ENCODE measurements at regions not wholly inside any gene's neighbourhood (a gene's known extent, or its start where the extent isn't known, plus 50 kb on each side); places are given as distances from the start of the nearest gene placed in this dataset.
"Not testable (repeated sequence)": the region's sequence is repeated elsewhere in the genome, so short reads cannot be mapped to it uniquely, and the experiment has no call there.

DNA sequence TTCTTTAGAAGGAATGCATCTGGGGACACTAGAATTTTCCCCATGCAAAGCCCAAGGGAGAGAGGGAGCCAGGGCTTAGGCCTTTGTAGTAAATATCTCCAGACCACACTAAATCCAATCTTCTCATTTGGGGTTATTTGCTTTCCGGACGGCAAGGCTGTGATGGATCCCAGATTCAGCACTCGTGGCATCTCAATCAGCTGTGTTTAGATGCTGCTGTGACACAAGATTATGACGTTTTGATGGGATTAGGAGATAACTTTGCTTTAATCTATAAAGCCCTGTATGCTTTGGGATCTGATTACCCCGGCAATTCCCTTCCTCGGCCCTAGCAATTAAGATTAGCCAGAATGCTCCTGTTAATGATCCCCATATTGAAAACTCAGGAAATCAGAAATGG is 686.7 kb upstream of the TBX3 start:
- TF ChIP-seq SP1 (IDR thresholded peaks at IDR 0.05) (no peak), HDGF (IDR thresholded peaks at IDR 0.05; ENCODE audit: borderline replicate concordance) (no peak), TARDBP (IDR thresholded peaks at IDR 0.05) (no peak), ARNT (IDR thresholded peaks at IDR 0.05) (no peak), NFRKB (IDR thresholded peaks at IDR 0.05) (no peak), FOXK2 (IDR thresholded peaks at IDR 0.05) (no peak), CTBP1 (IDR thresholded peaks at IDR 0.05; ENCODE audit: borderline replicate concordance) (no peak), FOXA1 (IDR thresholded peaks at IDR 0.05) (no peak), L3MBTL2 (conservative IDR thresholded peaks at IDR 0.05) (no peak), ELF4 (IDR thresholded peaks at IDR 0.05) (no peak), BHLHE40 (IDR thresholded peaks at IDR 0.05; ENCODE audit: borderline replicate concordance) (no peak), PKNOX1 (IDR thresholded peaks at IDR 0.05) (no peak), SUZ12 (IDR thresholded peaks at IDR 0.05) (no peak), ZNF384 (IDR thresholded peaks at IDR 0.05) (no peak), LEF1 (IDR thresholded peaks at IDR 0.05; ENCODE audit: borderline replicate concordance) (no peak)
- ChIA-PET POLR2A (no interaction called here), CTCF (no interaction called here)
- DNase-seq (ENCODE audit: extremely low spot score): no peak

GRCh38 chr12:115370207-115370606 is 686.2 kb upstream of the TBX3 start:
- TF ChIP-seq HDGF (IDR thresholded peaks at IDR 0.05; ENCODE audit: borderline replicate concordance): no peak
- TF ChIP-seq CTBP1 (IDR thresholded peaks at IDR 0.05; ENCODE audit: borderline replicate concordance): no peak
- TF ChIP-seq L3MBTL2 (conservative IDR thresholded peaks at IDR 0.05): no peak
- ChIA-PET POLR2A (no interaction called here), CTCF (no interaction called here)

DNA sequence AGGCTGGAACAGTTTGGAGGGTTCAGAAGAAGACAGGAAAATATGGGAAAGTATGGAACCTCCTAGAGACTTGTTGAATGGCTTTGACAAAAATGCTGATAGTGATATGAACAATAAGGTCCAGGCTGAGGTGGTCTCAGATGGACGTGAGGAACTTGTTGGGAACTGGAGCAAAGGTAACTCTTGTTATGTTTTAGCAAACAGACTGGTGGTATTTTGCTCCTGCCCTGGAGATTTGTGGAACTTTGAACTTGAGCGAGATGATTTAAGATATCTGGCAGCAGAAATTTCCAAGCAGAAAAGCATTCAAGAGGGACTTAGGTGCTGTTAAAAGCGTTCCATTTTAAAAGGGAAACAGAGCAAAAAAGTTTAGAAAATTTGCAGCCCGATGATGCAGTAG is 682.3 kb upstream of the TBX3 start:
- POLR2A ChIA-PET; CTCF ChIA-PET; DNase-seq (ENCODE audit: extremely low spot score): not testable (repeated sequence)

More at GRCh38 chr12:115370207-115370606, 686.2 kb upstream of the TBX3 start:
- no peak for DNase-seq (ENCODE audit: extremely low spot score)

GRCh38 chr12:115365765-115366164 is 681.8 kb upstream of the TBX3 start:
- DNase-seq (ENCODE audit: extremely low spot score); POLR2A ChIA-PET: not testable (repeated sequence)
- CTCF ChIA-PET: interaction anchor here (0.6 kb wide), 1 partner anchor 9 kb away, joined by 3 read pairs; no protein-coding TSS in a partner anchor

DNA sequence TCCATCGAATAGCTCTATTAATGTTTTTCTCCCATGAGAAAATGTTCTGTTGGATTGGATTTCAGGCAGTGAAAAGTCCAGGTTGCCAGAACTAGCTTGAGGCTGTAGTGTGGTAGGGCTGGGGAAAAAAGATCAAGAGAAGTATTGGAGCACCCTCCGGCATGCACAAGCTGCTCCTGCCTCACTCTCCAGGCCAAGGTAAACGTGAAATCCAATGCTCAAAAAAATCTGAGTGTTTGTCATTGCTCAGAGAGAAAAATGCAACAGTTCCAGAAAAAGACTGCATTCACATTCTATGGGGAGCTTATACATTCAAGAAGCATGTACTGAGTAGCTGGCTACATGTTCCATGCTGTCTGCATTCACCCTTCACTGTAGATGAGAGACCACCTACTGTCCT is 680.9 kb upstream of the TBX3 start:
- POLR2A ChIA-PET: no interaction called here
- TF ChIP-seq PKNOX1 (IDR thresholded peaks at IDR 0.05) (no peak), ARNT (IDR thresholded peaks at IDR 0.05) (no peak), CTBP1 (IDR thresholded peaks at IDR 0.05; ENCODE audit: borderline replicate concordance) (no peak), L3MBTL2 (conservative IDR thresholded peaks at IDR 0.05) (no peak), FOXM1 (IDR thresholded peaks at IDR 0.05; ENCODE audit: borderline replicate concordance) (no peak), LEF1 (IDR thresholded peaks at IDR 0.05; ENCODE audit: borderline replicate concordance) (no peak), HDGF (IDR thresholded peaks at IDR 0.05; ENCODE audit: borderline replicate concordance) (no peak), TARDBP (IDR thresholded peaks at IDR 0.05) (no peak), FOXA1 (IDR thresholded peaks at IDR 0.05) (no peak), ELF4 (IDR thresholded peaks at IDR 0.05) (no peak), SP1 (IDR thresholded peaks at IDR 0.05) (no peak), FOXK2 (IDR thresholded peaks at IDR 0.05) (no peak), ZNF384 (IDR thresholded peaks at IDR 0.05) (no peak), NFRKB (IDR thresholded peaks at IDR 0.05) (no peak), BHLHE40 (IDR thresholded peaks at IDR 0.05; ENCODE audit: borderline replicate concordance) (no peak)
- DNase-seq (ENCODE audit: extremely low spot score): no peak
- CTCF ChIA-PET: interaction anchor here (0.6 kb wide), 1 partner anchor 1042 kb away, joined by 3 read pairs; no protein-coding TSS in a partner anchor

GRCh38 chr12:115362339-115362976 is 678.5 kb upstream of the TBX3 start:
- TF ChIP-seq FOXK2 (IDR thresholded peaks at IDR 0.05) (no peak), SP1 (IDR thresholded peaks at IDR 0.05) (no peak), TARDBP (IDR thresholded peaks at IDR 0.05) (no peak), HDGF (IDR thresholded peaks at IDR 0.05; ENCODE audit: borderline replicate concordance) (no peak)
- ChIA-PET CTCF (no interaction called here), POLR2A (no interaction called here)
- no peak for DNase-seq (ENCODE audit: extremely low spot score)

DNA sequence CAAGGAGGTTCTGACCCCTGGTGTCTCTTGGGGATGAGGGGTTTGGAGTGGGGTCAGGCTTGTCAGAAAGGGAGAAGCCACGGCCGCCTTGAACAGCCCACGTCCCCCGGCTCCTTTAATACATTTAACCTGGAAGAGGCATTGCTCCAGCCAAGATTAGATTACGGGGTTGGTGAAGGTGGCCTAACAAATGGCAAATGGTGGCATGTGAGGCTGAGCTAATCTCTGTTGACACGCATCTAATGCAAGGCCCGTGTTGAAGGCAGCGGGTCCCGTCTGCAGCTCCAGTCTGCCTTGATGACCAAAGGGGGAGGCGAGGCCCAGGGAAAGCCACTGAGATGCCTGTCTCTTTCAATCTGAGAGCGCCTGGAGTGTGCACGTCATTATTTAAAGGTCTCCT is 673.7 kb upstream of the TBX3 start:
- POLR2A ChIA-PET: no interaction called here
- CTCF ChIA-PET: no interaction called here
- no peak for DNase-seq (ENCODE audit: extremely low spot score)
- TF ChIP-seq ZNF384 (IDR thresholded peaks at IDR 0.05) (no peak), CTBP1 (IDR thresholded peaks at IDR 0.05; ENCODE audit: borderline replicate concordance) (no peak), NFRKB (IDR thresholded peaks at IDR 0.05) (no peak), ARNT (IDR thresholded peaks at IDR 0.05) (no peak), TARDBP (IDR thresholded peaks at IDR 0.05) (no peak), L3MBTL2 (conservative IDR thresholded peaks at IDR 0.05) (no peak), ELF4 (IDR thresholded peaks at IDR 0.05) (no peak), BHLHE40 (IDR thresholded peaks at IDR 0.05; ENCODE audit: borderline replicate concordance) (no peak), FOXM1 (IDR thresholded peaks at IDR 0.05; ENCODE audit: borderline replicate concordance) (no peak), SUZ12 (IDR thresholded peaks at IDR 0.05) (no peak), HDGF (IDR thresholded peaks at IDR 0.05; ENCODE audit: borderline replicate concordance) (no peak), FOXA1 (IDR thresholded peaks at IDR 0.05) (no peak), LEF1 (IDR thresholded peaks at IDR 0.05; ENCODE audit: borderline replicate concordance) (no peak), SP1 (IDR thresholded peaks at IDR 0.05) (no peak)

- POLR2A ChIA-PET: no interaction called here
- CTCF ChIA-PET: no interaction called here
- no peak for TF ChIP-seq HDGF (IDR thresholded peaks at IDR 0.05; ENCODE audit: borderline replicate concordance)
- no peak for TF ChIP-seq FOXM1 (IDR thresholded peaks at IDR 0.05; ENCODE audit: borderline replicate concordance)
- no peak for TF ChIP-seq PKNOX1 (IDR thresholded peaks at IDR 0.05)
- no peak for TF ChIP-seq LEF1 (IDR thresholded peaks at IDR 0.05; ENCODE audit: borderline replicate concordance)
- no peak for TF ChIP-seq ZNF384 (IDR thresholded peaks at IDR 0.05)
- no peak for TF ChIP-seq CTBP1 (IDR thresholded peaks at IDR 0.05; ENCODE audit: borderline replicate concordance)
- TF ChIP-seq NFRKB (IDR thresholded peaks at IDR 0.05): no peak
- no peak for TF ChIP-seq L3MBTL2 (conservative IDR thresholded peaks at IDR 0.05)
- no peak for TF ChIP-seq TARDBP (IDR thresholded peaks at IDR 0.05)
- TF ChIP-seq ELF4 (IDR thresholded peaks at IDR 0.05): no peak
- no peak for TF ChIP-seq FOXA1 (IDR thresholded peaks at IDR 0.05)
- TF ChIP-seq SUZ12 (IDR thresholded peaks at IDR 0.05): no peak
- TF ChIP-seq ARNT (IDR thresholded peaks at IDR 0.05): no peak
- no peak for TF ChIP-seq SP1 (IDR thresholded peaks at IDR 0.05)
- no peak for TF ChIP-seq FOXK2 (IDR thresholded peaks at IDR 0.05)
- no peak for TF ChIP-seq BHLHE40 (IDR thresholded peaks at IDR 0.05; ENCODE audit: borderline replicate concordance)
- no peak for DNase-seq (ENCODE audit: extremely low spot score)
Measured at GRCh38 chr12:115355301-115355700, 671.3 kb upstream of the TBX3 start.
